Keratinocyte (primary cell): ENCODE measurements at regions not wholly inside any gene's neighbourhood (a gene's known extent, or its start where the extent isn't known, plus 50 kb on each side); places are given as distances from the start of the nearest gene placed in this dataset.

Source experiments
- DNase-seq: peaks from one replicate; pipeline ENCODE4 v3.0.0-alpha.2; 2011; ENCODE audit warnings: low read depth, missing footprints, low spot score
- FAIRE-seq: peaks from 2 replicates; lab custom pipeline; 2011; peaks lifted over from hg19 to GRCh38; lab: Jason Lieb, UNC
- H2AFZ ChIP-seq: 2 replicates; pipeline ENCODE4 v1.6.0; 2012; ENCODE audit warnings: low read length, control low read depth, inconsistent platforms; ENCODE audit not compliant: control insufficient read depth
- H3K27ac ChIP-seq: 2 replicates; pipeline ENCODE4 v1.5.1; 2011; ENCODE audit warnings: low read length; ENCODE audit not compliant: control insufficient read depth, insufficient read depth
- H3K27me3 ChIP-seq: 3 replicates; pipeline ENCODE4 v1.6.0; 2011; ENCODE audit warnings: low read length; ENCODE audit not compliant: control insufficient read depth, insufficient read depth; ENCODE audit errors: extremely low read depth
- H3K36me3 ChIP-seq, 2 experiments: 2 replicates in 1 of 2; 3 replicates in 1 of 2; pipeline ENCODE4 v1.5.1; 2011; ENCODE audit warnings: low read length in 2 of 2, mild to moderate bottlenecking in 1 of 2; ENCODE audit not compliant: control insufficient read depth in 2 of 2, insufficient read depth in 2 of 2; ENCODE audit errors: extremely low read depth in 1 of 2
- H3K4me1 ChIP-seq: 3 replicates; pipeline ENCODE4 v1.5.1; 2011; ENCODE audit warnings: low read length; ENCODE audit not compliant: control insufficient read depth, insufficient read depth; ENCODE audit errors: extremely low read depth
- H3K4me2 ChIP-seq: 3 replicates; pipeline ENCODE4 v1.6.0; 2011; ENCODE audit warnings: low read depth, low read length; ENCODE audit not compliant: control insufficient read depth, insufficient read depth; ENCODE audit errors: extremely low read depth
- H3K4me3 ChIP-seq, 3 experiments: fragments of 200-600 bp in 1 of 3; sonication (generic) in 1 of 3; 2 replicates in 2 of 3; 3 replicates in 1 of 3; pipeline ENCODE4 v1.5.1; 2011 to 2016; ENCODE audit warnings: low read length in 3 of 3, mild to moderate bottlenecking in 3 of 3, control low read depth in 2 of 3, inconsistent platforms in 1 of 3, low read depth in 1 of 3, mixed read lengths in 1 of 3, mixed run types in 1 of 3, moderate library complexity in 1 of 3; ENCODE audit not compliant: control insufficient read depth in 2 of 3, insufficient read depth in 2 of 3; ENCODE audit errors: extremely low read depth in 1 of 3
- H3K79me2 ChIP-seq: 2 replicates; pipeline ENCODE4 v1.6.0; 2012; ENCODE audit warnings: low read length; ENCODE audit not compliant: control insufficient read depth, insufficient read depth
- H3K9ac ChIP-seq: 3 replicates; pipeline ENCODE4 v1.6.0; 2011; ENCODE audit warnings: low read length; ENCODE audit not compliant: control insufficient read depth, insufficient read depth; ENCODE audit errors: extremely low read depth
- H3K9me1 ChIP-seq: 3 replicates; pipeline ENCODE4 v1.6.0; 2011; ENCODE audit warnings: low read length; ENCODE audit not compliant: control insufficient read depth, insufficient read depth; ENCODE audit errors: extremely low read depth
- H3K9me3 ChIP-seq: 2 replicates; pipeline ENCODE4 v1.5.1; 2012; ENCODE audit warnings: low read depth, low read length; ENCODE audit not compliant: control insufficient read depth
- H4K20me1 ChIP-seq: 3 replicates; pipeline ENCODE4 v1.6.0; 2011; ENCODE audit warnings: low read length; ENCODE audit not compliant: control insufficient read depth, insufficient read depth; ENCODE audit errors: extremely low read depth
- EZH2 ChIP-seq: IDR thresholded peaks from one replicate; pipeline ENCODE4 v1.6.1; 2012; ENCODE audit warnings: inconsistent platforms, mild to moderate bottlenecking, low read length, moderate library complexity
- dilution Hi-C: fragments of 300-500 bp; cut with MboI; formaldehyde crosslinking; loops from one replicate; pipeline ENCODE4 v1.7.0; 2020; ENCODE audit warnings: low sequenced_read_pairs; ENCODE audit not compliant: extremely low pct_ligation_motif_present
- TF ChIP-seq, protein P1 (sequence below), 3 experiments: IDR thresholded peaks in 1 of 3; conservative IDR thresholded peaks in 1 of 3; optimal IDR thresholded peaks in 1 of 3; 2 replicates in 2 of 3; 3 replicates in 1 of 3; pipeline versions ENCODE3 to v1.5.1; 2011; ENCODE audit warnings: low read length in 3 of 3, mild to moderate bottlenecking in 3 of 3, moderate library complexity in 2 of 3, control low read depth in 1 of 3, inconsistent platforms in 1 of 3; ENCODE audit not compliant: insufficient read depth in 2 of 3; ENCODE audit errors: extremely low read depth in 1 of 3

DNA sequence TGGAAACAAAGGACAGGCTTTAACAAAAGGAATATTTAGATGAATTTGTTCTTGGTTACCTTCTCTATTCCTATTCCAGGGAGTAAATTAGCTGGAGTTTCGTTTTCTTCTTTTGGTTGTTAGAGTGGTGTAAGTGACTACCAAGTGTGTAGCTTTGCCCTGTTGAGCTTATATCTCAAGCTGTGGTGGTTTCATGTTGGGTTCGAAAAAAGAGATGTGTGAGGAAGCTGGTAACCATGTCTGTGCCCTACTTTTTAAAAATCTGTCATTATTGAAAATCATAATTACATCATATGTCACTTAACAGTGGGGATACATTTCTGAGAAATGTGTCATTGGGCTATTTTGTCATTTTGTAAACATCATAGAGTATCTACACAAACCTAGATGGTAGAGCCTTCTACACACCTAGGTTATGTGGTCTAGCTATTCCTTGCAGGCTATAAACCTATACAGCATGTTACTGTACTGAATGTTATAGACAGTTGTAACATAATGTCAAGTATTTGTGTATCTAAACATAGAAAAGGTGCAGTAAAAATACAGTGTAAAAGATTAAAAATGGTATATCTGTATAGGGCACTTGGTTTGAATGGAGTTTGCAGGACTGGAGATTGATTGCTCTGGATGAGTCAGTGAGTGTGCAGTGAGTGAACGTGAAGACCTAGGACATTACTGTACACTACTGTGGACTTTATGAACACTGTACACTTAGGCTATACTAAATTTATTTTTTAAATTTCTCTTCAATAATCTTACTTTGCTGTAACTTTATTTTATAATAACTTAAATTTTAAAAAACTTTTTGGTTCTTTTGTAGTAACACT, 90.4 kb downstream of the SEPTIN7 start:
- Histone ChIP-seq H3K9ac (no peak overlapping the region), H2AFZ (no peak overlapping the region), H3K79me2 (no peaks in the 10 kb centered on the region), H3K4me3 (no peak overlapping the region), H3K9me1 (no peaks in the 10 kb centered on the region), H3K9me3 (no peaks in the 10 kb centered on the region), H4K20me1 (no peaks in the 10 kb centered on the region), H3K27me3 (no peaks in the 10 kb centered on the region), H3K27ac (no peak overlapping the region), H3K4me1 (no peaks in the 10 kb centered on the region), H3K36me3 (peaks cover 2 to 5% of the 10 kb centered on the region in 2 experiments), H3K4me2 (no peak overlapping the region)
- TF ChIP-seq EZH2: no peak
- TF ChIP-seq, protein P1, sequence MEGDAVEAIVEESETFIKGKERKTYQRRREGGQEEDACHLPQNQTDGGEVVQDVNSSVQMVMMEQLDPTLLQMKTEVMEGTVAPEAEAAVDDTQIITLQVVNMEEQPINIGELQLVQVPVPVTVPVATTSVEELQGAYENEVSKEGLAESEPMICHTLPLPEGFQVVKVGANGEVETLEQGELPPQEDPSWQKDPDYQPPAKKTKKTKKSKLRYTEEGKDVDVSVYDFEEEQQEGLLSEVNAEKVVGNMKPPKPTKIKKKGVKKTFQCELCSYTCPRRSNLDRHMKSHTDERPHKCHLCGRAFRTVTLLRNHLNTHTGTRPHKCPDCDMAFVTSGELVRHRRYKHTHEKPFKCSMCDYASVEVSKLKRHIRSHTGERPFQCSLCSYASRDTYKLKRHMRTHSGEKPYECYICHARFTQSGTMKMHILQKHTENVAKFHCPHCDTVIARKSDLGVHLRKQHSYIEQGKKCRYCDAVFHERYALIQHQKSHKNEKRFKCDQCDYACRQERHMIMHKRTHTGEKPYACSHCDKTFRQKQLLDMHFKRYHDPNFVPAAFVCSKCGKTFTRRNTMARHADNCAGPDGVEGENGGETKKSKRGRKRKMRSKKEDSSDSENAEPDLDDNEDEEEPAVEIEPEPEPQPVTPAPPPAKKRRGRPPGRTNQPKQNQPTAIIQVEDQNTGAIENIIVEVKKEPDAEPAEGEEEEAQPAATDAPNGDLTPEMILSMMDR (optimal IDR thresholded peaks at IDR 0.05 in 1 of 3, IDR thresholded peaks at IDR 0.05 in 1 of 3, conservative IDR thresholded peaks at IDR 0.05 in 1 of 3; ENCODE audit: extremely low read depth in 1 of 3, insufficient read depth in 2 of 3, low read length in 3 of 3): no peak
- DNase-seq (no peak), FAIRE-seq (peak; percentile 52)
- dilution Hi-C loops: no loop called here

DNA sequence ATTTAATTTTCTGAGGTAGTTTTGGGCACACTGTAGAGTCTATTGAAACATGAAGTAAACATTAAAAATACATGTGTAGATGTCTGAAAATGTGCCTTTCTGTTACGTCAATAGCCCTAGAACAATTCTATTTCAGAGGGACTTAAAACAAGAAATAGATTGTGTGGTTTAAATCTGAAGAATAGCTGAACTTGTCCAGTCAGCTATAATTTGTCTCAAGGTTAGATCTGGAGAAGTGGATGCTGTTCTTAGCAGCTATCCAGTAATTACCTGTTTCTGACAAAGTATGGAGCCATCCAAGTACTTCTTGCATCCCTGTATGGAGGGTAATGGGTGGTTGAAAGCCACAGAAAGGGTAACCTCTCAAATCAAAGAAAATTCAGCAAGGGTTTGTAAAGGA, 92.8 kb downstream of the SEPTIN7 start:
- H3K4me1 ChIP-seq: no peaks in the 10 kb centered on the region
- H3K9ac ChIP-seq: no peak overlapping the region
- no peak overlapping the region for H3K27ac ChIP-seq
- H3K9me1 ChIP-seq: no peaks in the 10 kb centered on the region
- TF ChIP-seq, protein P1 (optimal IDR thresholded peaks at IDR 0.05 in 1 of 3, IDR thresholded peaks at IDR 0.05 in 1 of 3, conservative IDR thresholded peaks at IDR 0.05 in 1 of 3; ENCODE audit: extremely low read depth in 1 of 3, insufficient read depth in 2 of 3, low read length in 3 of 3): no peak
- no peak for TF ChIP-seq EZH2
- H3K36me3 ChIP-seq: peaks cover 2 to 3% of the 10 kb centered on the region in 2 experiments
- H2AFZ ChIP-seq: no peak overlapping the region
- FAIRE-seq (peak; percentile 5), DNase-seq (no peak)
- H3K27me3 ChIP-seq: no peaks in the 10 kb centered on the region
- H3K4me3 ChIP-seq: no peak overlapping the region
- no peak overlapping the region for H3K4me2 ChIP-seq
- H3K9me3 ChIP-seq: no peaks in the 10 kb centered on the region
- H3K79me2 ChIP-seq: no peaks in the 10 kb centered on the region
- dilution Hi-C loops: no loop called here
- H4K20me1 ChIP-seq: no peaks in the 10 kb centered on the region
